Neural progenitor cell (in vitro differentiated cells): ENCODE measurements at regions not wholly inside any gene's neighbourhood (a gene's known extent, or its start where the extent isn't known, plus 50 kb on each side); places are given as distances from the start of the nearest gene placed in this dataset.

Experiments used
- EZH2 ChIP-seq: fragments of 200-600 bp; sonication (generic); IDR thresholded peaks from 2 replicates; pipeline ENCODE4 v1.6.1; 2017; ENCODE audit warnings: antibody characterized with exemption, mild to moderate bottlenecking, moderate library complexity
- TF ChIP-seq, protein P1 (sequence below): fragments of 200-600 bp; sonication (generic); IDR thresholded peaks from 2 replicates; pipeline ENCODE4 v1.5.1; 2017; ENCODE audit warnings: antibody characterized with exemption, mild to moderate bottlenecking

GRCh38 chr15:96693515-96693914, 363.0 kb downstream of the NR2F2 start:
- TF ChIP-seq, protein P1, sequence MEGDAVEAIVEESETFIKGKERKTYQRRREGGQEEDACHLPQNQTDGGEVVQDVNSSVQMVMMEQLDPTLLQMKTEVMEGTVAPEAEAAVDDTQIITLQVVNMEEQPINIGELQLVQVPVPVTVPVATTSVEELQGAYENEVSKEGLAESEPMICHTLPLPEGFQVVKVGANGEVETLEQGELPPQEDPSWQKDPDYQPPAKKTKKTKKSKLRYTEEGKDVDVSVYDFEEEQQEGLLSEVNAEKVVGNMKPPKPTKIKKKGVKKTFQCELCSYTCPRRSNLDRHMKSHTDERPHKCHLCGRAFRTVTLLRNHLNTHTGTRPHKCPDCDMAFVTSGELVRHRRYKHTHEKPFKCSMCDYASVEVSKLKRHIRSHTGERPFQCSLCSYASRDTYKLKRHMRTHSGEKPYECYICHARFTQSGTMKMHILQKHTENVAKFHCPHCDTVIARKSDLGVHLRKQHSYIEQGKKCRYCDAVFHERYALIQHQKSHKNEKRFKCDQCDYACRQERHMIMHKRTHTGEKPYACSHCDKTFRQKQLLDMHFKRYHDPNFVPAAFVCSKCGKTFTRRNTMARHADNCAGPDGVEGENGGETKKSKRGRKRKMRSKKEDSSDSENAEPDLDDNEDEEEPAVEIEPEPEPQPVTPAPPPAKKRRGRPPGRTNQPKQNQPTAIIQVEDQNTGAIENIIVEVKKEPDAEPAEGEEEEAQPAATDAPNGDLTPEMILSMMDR, result no peak
- no peak for TF ChIP-seq EZH2
